22Rv1 (cell line): ENCODE measurements at regions not wholly inside any gene's neighbourhood (a gene's known extent, or its start where the extent isn't known, plus 50 kb on each side); places are given as distances from the start of the nearest gene placed in this dataset.

Experiments
- CTCF ChIP-seq: fragments of 450-650 bp; IDR thresholded peaks from 2 replicates; pipeline ENCODE4 v1.5.1; 2017; ENCODE audit warnings: mild to moderate bottlenecking
- ZFX ChIP-seq: fragments of 450-650 bp; IDR thresholded peaks from 2 replicates; pipeline ENCODE4 v1.6.1; 2017; ENCODE audit warnings: antibody characterized with exemption, borderline replicate concordance

- TF ChIP-seq CTCF = no peak
- TF ChIP-seq ZFX = no peak
Observed at GRCh38 chr11:97149741-97150140, 759.9 kb downstream of the JRKL start.
